GM23248 (cell line): ENCODE measurements at regions not wholly inside any gene's neighbourhood (a gene's known extent, or its start where the extent isn't known, plus 50 kb on each side); places are given as distances from the start of the nearest gene placed in this dataset.

ENCODE experiments used
- EZH2 ChIP-seq: fragments of 200-600 bp; sonication (generic); IDR thresholded peaks from 2 replicates; pipeline ENCODE4 v1.6.1; 2018; ENCODE audit warnings: antibody characterized with exemption, mild to moderate bottlenecking; ENCODE audit not compliant: insufficient read depth, poor library complexity, severe bottlenecking
- EZH2phosphoT487 ChIP-seq: fragments of 200-600 bp; sonication (generic); IDR thresholded peaks from 2 replicates; pipeline ENCODE4 v1.6.1; 2018; ENCODE audit warnings: antibody characterized with exemption, moderate library complexity, mild to moderate bottlenecking, low read depth; ENCODE audit not compliant: insufficient read depth

GRCh38 chr1:78375996-78376395 is 114.8 kb upstream of the PTGFR start:
- TF ChIP-seq EZH2 (no peak), EZH2phosphoT487 (no peak)
